ENCODE measurements at regions not wholly inside any gene's neighbourhood (a gene's known extent, or its start where the extent isn't known, plus 50 kb on each side); places are given as distances from the start of the nearest gene placed in this dataset.

DNA sequence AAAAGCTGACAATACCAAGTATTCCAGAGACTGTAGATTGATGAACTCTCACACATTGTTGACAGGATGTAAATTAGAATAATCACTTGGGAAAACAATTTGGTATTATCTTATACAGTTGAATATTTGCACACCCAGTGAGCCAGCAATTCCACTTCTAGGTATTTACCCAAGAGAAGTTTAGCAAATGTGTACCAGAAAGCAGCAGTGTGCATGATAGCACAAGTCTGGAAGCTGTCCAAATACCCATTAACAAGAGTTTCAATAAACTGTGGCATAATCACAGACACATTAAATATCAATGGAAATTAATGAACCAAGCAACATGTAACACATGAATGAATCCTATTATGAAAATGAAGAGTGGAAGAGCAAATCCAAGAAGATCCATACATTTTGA lies 233.6 kb downstream of the TPBG start:
- no peaks in the 10 kb centered on the region for H3K4me1 ChIP-seq (ENCODE audit: insufficient read depth)
- H4K20me1 ChIP-seq (ENCODE audit: insufficient read depth), result no peaks in the 10 kb centered on the region
- H3K36me3 ChIP-seq (ENCODE audit: low read depth), result no peaks in the 10 kb centered on the region
- H3K4me3 ChIP-seq, result no peak overlapping the region
- no peak overlapping the region for H3K4me2 ChIP-seq (ENCODE audit: unreplicated experiment)
- no peak overlapping the region for H3K9ac ChIP-seq
- no peak for DNase-seq
- H3F3A ChIP-seq (ENCODE audit: insufficient read depth), result no peaks in the 10 kb centered on the region
- no peaks in the 10 kb centered on the region for H3K79me2 ChIP-seq (ENCODE audit: insufficient read depth)
- no peaks in the 10 kb centered on the region for H3K9me2 ChIP-seq (ENCODE audit: insufficient read depth)
- no peak overlapping the region for H2AFZ ChIP-seq
- H3K27me3 ChIP-seq (replicated peaks; ENCODE audit: insufficient read depth), result no peaks in the 10 kb centered on the region
- H3K27ac ChIP-seq, result no peak overlapping the region
- H3K9me3 ChIP-seq (ENCODE audit: low read depth), result no peaks in the 10 kb centered on the region
- TF ChIP-seq EZH2 (IDR thresholded peaks at IDR 0.05; ENCODE audit: insufficient read depth, poor library complexity, severe bottlenecking) (no peak), EZH2phosphoT487 (IDR thresholded peaks at IDR 0.05; ENCODE audit: insufficient read depth, low read depth) (no peak)
- in situ Hi-C loops (cut with MboI), result no loop called here

DNA sequence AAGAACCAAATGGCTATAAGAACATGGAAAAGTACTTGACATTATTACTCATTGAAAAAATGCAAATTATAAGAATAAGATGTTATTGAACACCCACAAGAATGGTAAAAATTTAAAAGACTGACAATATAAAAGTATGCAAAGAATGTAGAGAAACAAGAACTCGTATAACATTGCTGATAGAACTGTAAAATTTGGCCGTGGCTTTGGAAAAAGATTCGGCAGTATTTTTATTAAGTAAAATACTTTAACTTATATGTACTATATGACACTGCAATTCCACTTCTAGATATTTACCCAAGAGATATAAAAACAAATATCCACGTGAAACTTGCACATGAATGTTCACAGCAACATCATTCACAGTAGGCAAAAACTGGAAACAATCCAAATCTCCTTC lies 239.2 kb downstream of the TPBG start:
- in situ Hi-C loops (cut with MboI), result no loop called here
- DNase-seq, result no peak
- no peak overlapping the region for H3K9ac ChIP-seq
- no peaks in the 10 kb centered on the region for H3K4me1 ChIP-seq (ENCODE audit: insufficient read depth)
- H3K4me2 ChIP-seq (ENCODE audit: unreplicated experiment), result no peak overlapping the region
- H3K36me3 ChIP-seq (ENCODE audit: low read depth), result no peaks in the 10 kb centered on the region
- H3K79me2 ChIP-seq (ENCODE audit: insufficient read depth), result no peaks in the 10 kb centered on the region
- no peak for TF ChIP-seq EZH2phosphoT487 (IDR thresholded peaks at IDR 0.05; ENCODE audit: insufficient read depth, low read depth)
- TF ChIP-seq EZH2 (IDR thresholded peaks at IDR 0.05; ENCODE audit: insufficient read depth, poor library complexity, severe bottlenecking), result no peak
- no peaks in the 10 kb centered on the region for H3K9me2 ChIP-seq (ENCODE audit: insufficient read depth)
- no peaks in the 10 kb centered on the region for H3F3A ChIP-seq (ENCODE audit: insufficient read depth)
- WGBS, 2 experiments (ENCODE audit: low coverage in 1 of 2, low lambda C conversion rate in 2 of 2, missing lambda C conversion rate in 2 of 2), result 60 to 66% methylated on average over 4 of the region's 4 CpGs
- no peaks in the 10 kb centered on the region for H3K9me3 ChIP-seq (ENCODE audit: low read depth)
- H3K27me3 ChIP-seq (replicated peaks; ENCODE audit: insufficient read depth), result no peaks in the 10 kb centered on the region
- H4K20me1 ChIP-seq (ENCODE audit: insufficient read depth), result no peaks in the 10 kb centered on the region
- H3K4me3 ChIP-seq, result no peak overlapping the region
- H2AFZ ChIP-seq, result no peak overlapping the region
- no peak overlapping the region for H3K27ac ChIP-seq

DNA sequence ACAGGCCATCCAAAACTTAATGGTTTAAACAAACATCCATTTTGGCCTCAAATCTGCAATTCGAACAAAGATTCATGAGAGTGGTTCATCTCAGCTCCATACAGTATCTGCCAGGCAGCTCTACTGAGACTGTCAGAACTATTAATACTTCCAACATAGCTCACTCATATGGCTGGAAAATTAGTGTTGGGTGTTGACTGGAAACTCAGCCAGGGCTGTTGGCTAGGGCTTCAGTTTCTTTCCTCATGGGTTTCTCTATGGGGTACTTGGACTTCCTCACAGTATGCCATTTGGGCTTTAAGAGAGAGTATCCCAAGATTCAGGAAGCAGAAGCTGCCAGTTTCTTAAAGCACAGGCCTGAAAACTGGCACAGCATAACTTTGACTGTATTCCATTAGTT lies 240.3 kb downstream of the TPBG start:
- TF ChIP-seq EZH2 (IDR thresholded peaks at IDR 0.05; ENCODE audit: insufficient read depth, poor library complexity, severe bottlenecking) (no peak), EZH2phosphoT487 (IDR thresholded peaks at IDR 0.05; ENCODE audit: insufficient read depth, low read depth) (no peak)
- in situ Hi-C loops (cut with MboI), result no loop called here
- no peak overlapping the region for H3K9ac ChIP-seq
- H3K36me3 ChIP-seq (ENCODE audit: low read depth), result no peaks in the 10 kb centered on the region
- no peaks in the 10 kb centered on the region for H3K27me3 ChIP-seq (replicated peaks; ENCODE audit: insufficient read depth)
- no peak overlapping the region for H2AFZ ChIP-seq
- no peaks in the 10 kb centered on the region for H3K9me3 ChIP-seq (ENCODE audit: low read depth)
- no peaks in the 10 kb centered on the region for H3K9me2 ChIP-seq (ENCODE audit: insufficient read depth)
- no peaks in the 10 kb centered on the region for H3F3A ChIP-seq (ENCODE audit: insufficient read depth)
- no peaks in the 10 kb centered on the region for H3K4me1 ChIP-seq (ENCODE audit: insufficient read depth)
- no peak overlapping the region for H3K4me3 ChIP-seq
- no peak for DNase-seq
- no peaks in the 10 kb centered on the region for H3K79me2 ChIP-seq (ENCODE audit: insufficient read depth)
- no peaks in the 10 kb centered on the region for H4K20me1 ChIP-seq (ENCODE audit: insufficient read depth)
- H3K4me2 ChIP-seq (ENCODE audit: unreplicated experiment), result no peak overlapping the region
- H3K27ac ChIP-seq, result no peak overlapping the region
- 7 to 9% methylated on average over 1 of the region's 1 CpG for WGBS, 2 experiments (ENCODE audit: low coverage in 1 of 2, low lambda C conversion rate in 2 of 2, missing lambda C conversion rate in 2 of 2)

DNA sequence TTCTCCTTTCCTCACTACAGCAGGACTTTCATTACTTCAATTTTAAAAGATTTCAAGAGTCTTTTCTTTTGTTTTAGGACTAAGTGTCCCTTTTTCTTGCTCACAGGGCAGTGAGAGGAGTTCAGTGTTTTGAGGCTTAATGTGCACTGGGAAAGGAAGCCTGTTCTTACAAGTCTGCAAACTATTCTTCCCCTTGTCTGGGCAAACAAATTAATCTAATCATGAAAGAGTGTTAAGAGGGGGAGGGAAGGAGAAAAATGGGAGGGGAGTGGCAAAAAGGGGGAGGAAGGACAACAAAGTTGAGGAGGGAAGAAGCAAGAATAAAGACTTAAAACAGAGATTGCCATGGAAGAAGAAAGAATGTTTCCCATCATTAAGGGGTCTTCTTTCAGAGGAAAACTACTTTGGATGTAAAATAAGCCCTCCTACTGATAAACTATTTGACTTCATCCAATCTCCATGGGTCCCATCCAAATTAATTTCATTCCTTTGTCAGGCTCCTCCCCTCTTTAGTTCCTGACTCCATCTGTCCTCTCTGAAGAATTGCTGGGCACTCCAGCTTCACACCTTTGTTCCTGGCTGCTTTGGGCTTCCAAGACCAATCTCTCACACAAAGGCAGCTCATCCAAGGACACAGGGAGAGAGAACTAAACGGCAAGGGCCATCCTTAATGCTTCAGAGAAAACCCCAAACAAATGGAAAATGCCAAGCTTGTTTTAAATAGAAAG lies 244.5 kb downstream of the TPBG start:
- no peaks in the 10 kb centered on the region for H3K27me3 ChIP-seq (replicated peaks; ENCODE audit: insufficient read depth)
- H3K36me3 ChIP-seq (ENCODE audit: low read depth), result no peaks in the 10 kb centered on the region
- no peaks in the 10 kb centered on the region for H4K20me1 ChIP-seq (ENCODE audit: insufficient read depth)
- no peak overlapping the region for H3K4me2 ChIP-seq (ENCODE audit: unreplicated experiment)
- no peaks in the 10 kb centered on the region for H3F3A ChIP-seq (ENCODE audit: insufficient read depth)
- no peaks in the 10 kb centered on the region for H3K9me2 ChIP-seq (ENCODE audit: insufficient read depth)
- H3K4me1 ChIP-seq (ENCODE audit: insufficient read depth), result no peaks in the 10 kb centered on the region
- no peak overlapping the region for H3K9ac ChIP-seq
- in situ Hi-C loops (cut with MboI), result no loop called here
- TF ChIP-seq EZH2 (IDR thresholded peaks at IDR 0.05; ENCODE audit: insufficient read depth, poor library complexity, severe bottlenecking), result no peak
- TF ChIP-seq EZH2phosphoT487 (IDR thresholded peaks at IDR 0.05; ENCODE audit: insufficient read depth, low read depth), result no peak
- WGBS, 2 experiments (ENCODE audit: low coverage in 1 of 2, low lambda C conversion rate in 2 of 2, missing lambda C conversion rate in 2 of 2), result 33 to 62% methylated on average over 1 of the region's 1 CpG
- H3K79me2 ChIP-seq (ENCODE audit: insufficient read depth), result no peaks in the 10 kb centered on the region
- no peak overlapping the region for H3K27ac ChIP-seq
- no peak for DNase-seq
- no peaks in the 10 kb centered on the region for H3K9me3 ChIP-seq (ENCODE audit: low read depth)
- H3K4me3 ChIP-seq, result no peak overlapping the region
- no peak overlapping the region for H2AFZ ChIP-seq

DNA sequence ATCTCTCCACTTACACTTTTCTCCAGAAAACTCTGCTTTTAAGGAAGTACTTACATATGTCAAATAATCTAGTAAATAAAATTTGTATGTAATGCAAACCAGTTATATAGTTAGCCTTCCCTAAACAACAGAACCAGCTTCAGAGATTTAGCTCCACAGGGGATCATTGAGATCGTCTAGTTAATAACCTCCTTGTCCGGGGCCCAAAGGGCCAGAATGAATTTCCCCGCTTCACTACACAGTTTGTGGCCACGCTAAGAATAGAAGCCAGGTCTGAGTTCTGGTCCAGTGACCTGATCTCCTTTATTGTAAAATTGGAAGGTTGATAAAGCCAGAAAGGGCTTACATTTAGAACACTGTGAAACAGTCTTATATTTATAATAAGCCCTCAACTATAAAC lies 245.2 kb downstream of the TPBG start:
- Histone ChIP-seq H2AFZ (no peak overlapping the region), H3K9me2 (ENCODE audit: insufficient read depth) (no peaks in the 10 kb centered on the region), H3K79me2 (ENCODE audit: insufficient read depth) (no peaks in the 10 kb centered on the region), H3K36me3 (ENCODE audit: low read depth) (no peaks in the 10 kb centered on the region), H3K9ac (no peak overlapping the region), H3K27me3 (replicated peaks; ENCODE audit: insufficient read depth) (no peaks in the 10 kb centered on the region), H4K20me1 (ENCODE audit: insufficient read depth) (no peaks in the 10 kb centered on the region), H3K4me3 (no peak overlapping the region), H3F3A (ENCODE audit: insufficient read depth) (no peaks in the 10 kb centered on the region), H3K4me1 (ENCODE audit: insufficient read depth) (no peaks in the 10 kb centered on the region), H3K4me2 (ENCODE audit: unreplicated experiment) (no peak overlapping the region), H3K27ac (no peak overlapping the region), H3K9me3 (ENCODE audit: low read depth) (no peaks in the 10 kb centered on the region)
- in situ Hi-C loops (cut with MboI), result no loop called here
- no peak for TF ChIP-seq EZH2phosphoT487 (IDR thresholded peaks at IDR 0.05; ENCODE audit: insufficient read depth, low read depth)
- no peak for TF ChIP-seq EZH2 (IDR thresholded peaks at IDR 0.05; ENCODE audit: insufficient read depth, poor library complexity, severe bottlenecking)
- 77 to 81% methylated on average over 4 of the region's 4 CpGs for WGBS, 2 experiments (ENCODE audit: low coverage in 1 of 2, low lambda C conversion rate in 2 of 2, missing lambda C conversion rate in 2 of 2)
- no peak for DNase-seq

Data from GM23248 (cell line).